MM.1S (cell line): ENCODE measurements at regions not wholly inside any gene's neighbourhood (a gene's known extent, or its start where the extent isn't known, plus 50 kb on each side); places are given as distances from the start of the nearest gene placed in this dataset.
"Not testable (repeated sequence)": the region's sequence is repeated elsewhere in the genome, so short reads cannot be mapped to it uniquely, and the experiment has no call there.

Experiments used
- DNase-seq: peaks from one replicate; pipeline ENCODE4 v3.0.0-alpha.2; 2015
- H2AFZ ChIP-seq: fragments of 300-600 bp; sonication (generic); 2 replicates; pipeline ENCODE4 v1.6.0; 2016; ENCODE audit warnings: antibody characterized with exemption, low read length
- H3F3A ChIP-seq: fragments of 300-600 bp; sonication (generic); 2 replicates; pipeline ENCODE4 v1.6.1; 2016; ENCODE audit warnings: mild to moderate bottlenecking, antibody characterized with exemption, low read length, moderate library complexity, mixed read lengths; ENCODE audit not compliant: insufficient read depth
- H3K27ac ChIP-seq: fragments of 300-600 bp; sonication (generic); 2 replicates; pipeline ENCODE4 v1.5.1; 2016; ENCODE audit warnings: mild to moderate bottlenecking, low read length
- H3K27me3 ChIP-seq: fragments of 300-600 bp; sonication (generic); replicated peaks from 2 replicates; pipeline ENCODE4 v1.6.0; 2016; ENCODE audit warnings: low read length; ENCODE audit not compliant: insufficient read depth
- H3K36me3 ChIP-seq: fragments of 300-600 bp; sonication (generic); replicated peaks from 2 replicates; pipeline ENCODE4 v1.6.1; 2016; ENCODE audit warnings: mild to moderate bottlenecking, low read length, mixed read lengths; ENCODE audit not compliant: insufficient read depth
- H3K4me1 ChIP-seq: fragments of 300-600 bp; sonication (generic); 2 replicates; pipeline ENCODE4 v1.6.1; 2016; ENCODE audit warnings: low read length, mixed read lengths
- H3K4me2 ChIP-seq: fragments of 300-600 bp; sonication (generic); 2 replicates; pipeline ENCODE4 v1.6.0; 2016; ENCODE audit warnings: low read depth, low read length
- H3K4me3 ChIP-seq: fragments of 300-600 bp; sonication (generic); 2 replicates; pipeline ENCODE4 v1.5.1; 2016; ENCODE audit warnings: low read length, mixed read lengths
- H3K79me2 ChIP-seq: fragments of 300-600 bp; sonication (generic); 2 replicates; pipeline ENCODE4 v1.6.1; 2016; ENCODE audit warnings: mixed run types, low read length, mixed read lengths
- H3K9ac ChIP-seq: fragments of 300-600 bp; sonication (generic); 2 replicates; pipeline ENCODE4 v1.6.1; 2016; ENCODE audit warnings: low read length, mixed read lengths
- H3K9me2 ChIP-seq: fragments of 300-600 bp; sonication (generic); replicated peaks from 2 replicates; pipeline ENCODE4 v1.6.1; 2016; ENCODE audit warnings: mild to moderate bottlenecking, low read length, mixed read lengths; ENCODE audit not compliant: insufficient read depth
- H3K9me3 ChIP-seq: fragments of 300-600 bp; sonication (generic); replicated peaks from 2 replicates; pipeline ENCODE4 v1.6.1; 2016; ENCODE audit warnings: mild to moderate bottlenecking, low read length, mixed read lengths; ENCODE audit not compliant: insufficient read depth
- H4K20me1 ChIP-seq: fragments of 300-600 bp; sonication (generic); 2 replicates; pipeline ENCODE4 v1.6.1; 2016; ENCODE audit warnings: mild to moderate bottlenecking, low read length, moderate library complexity, mixed read lengths; ENCODE audit not compliant: insufficient read depth
- EZH2 ChIP-seq: fragments of 300-600 bp; sonication (generic); optimal IDR thresholded peaks from 2 replicates; pipeline ENCODE3; 2017; ENCODE audit warnings: low read depth, mild to moderate bottlenecking, antibody characterized with exemption, low read length, mixed read lengths
- EZH2phosphoT487 ChIP-seq: fragments of 300-600 bp; sonication (generic); IDR thresholded peaks from 2 replicates; pipeline ENCODE4 v1.6.1; 2018; ENCODE audit warnings: antibody characterized with exemption, low read length
- TF ChIP-seq, protein P1 (sequence below): fragments of 300-600 bp; sonication (generic); IDR thresholded peaks from 2 replicates; pipeline ENCODE4 v1.5.1; 2016; ENCODE audit warnings: antibody characterized with exemption, low read length, mixed read lengths

DNA sequence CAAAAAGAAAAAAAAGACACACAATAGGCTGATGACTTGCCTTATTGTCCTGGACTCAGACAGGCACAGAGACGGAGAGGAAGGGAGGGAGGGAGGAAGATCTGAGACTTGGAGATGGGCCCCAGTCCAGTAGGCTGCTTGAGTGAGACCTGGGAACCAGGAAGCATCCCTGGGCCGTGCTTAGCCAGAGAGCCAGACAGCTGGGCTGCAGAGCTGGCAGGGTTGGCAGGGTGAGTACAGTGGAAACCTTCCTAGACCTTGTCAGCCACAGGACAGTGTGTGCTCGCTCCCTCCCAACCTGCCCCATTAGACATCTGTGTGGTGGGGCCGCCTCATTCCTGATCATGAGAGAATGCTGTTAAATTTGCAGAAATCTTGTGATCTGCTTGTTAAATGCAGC, 107.9 kb upstream of the ALDH1A3 start:
- Histone ChIP-seq H3F3A (no peaks in the 10 kb centered on the region), H3K9me3 (no peaks in the 10 kb centered on the region), H2AFZ (no peak overlapping the region), H3K36me3 (no peaks in the 10 kb centered on the region), H3K27ac (no peak overlapping the region), H3K4me1 (no peaks in the 10 kb centered on the region), H3K9me2 (no peaks in the 10 kb centered on the region), H3K4me2 (no peak overlapping the region), H3K4me3 (no peak overlapping the region), H3K27me3 (0 out of 2 replicates have a peak, but pooled peaks cover 3% of the 10 kb centered on the region), H4K20me1 (no peaks in the 10 kb centered on the region), H3K79me2 (no peaks in the 10 kb centered on the region), H3K9ac (no peak overlapping the region)
- TF ChIP-seq, protein P1, sequence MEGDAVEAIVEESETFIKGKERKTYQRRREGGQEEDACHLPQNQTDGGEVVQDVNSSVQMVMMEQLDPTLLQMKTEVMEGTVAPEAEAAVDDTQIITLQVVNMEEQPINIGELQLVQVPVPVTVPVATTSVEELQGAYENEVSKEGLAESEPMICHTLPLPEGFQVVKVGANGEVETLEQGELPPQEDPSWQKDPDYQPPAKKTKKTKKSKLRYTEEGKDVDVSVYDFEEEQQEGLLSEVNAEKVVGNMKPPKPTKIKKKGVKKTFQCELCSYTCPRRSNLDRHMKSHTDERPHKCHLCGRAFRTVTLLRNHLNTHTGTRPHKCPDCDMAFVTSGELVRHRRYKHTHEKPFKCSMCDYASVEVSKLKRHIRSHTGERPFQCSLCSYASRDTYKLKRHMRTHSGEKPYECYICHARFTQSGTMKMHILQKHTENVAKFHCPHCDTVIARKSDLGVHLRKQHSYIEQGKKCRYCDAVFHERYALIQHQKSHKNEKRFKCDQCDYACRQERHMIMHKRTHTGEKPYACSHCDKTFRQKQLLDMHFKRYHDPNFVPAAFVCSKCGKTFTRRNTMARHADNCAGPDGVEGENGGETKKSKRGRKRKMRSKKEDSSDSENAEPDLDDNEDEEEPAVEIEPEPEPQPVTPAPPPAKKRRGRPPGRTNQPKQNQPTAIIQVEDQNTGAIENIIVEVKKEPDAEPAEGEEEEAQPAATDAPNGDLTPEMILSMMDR = no peak
- TF ChIP-seq EZH2phosphoT487 (no peak), EZH2 (no peak)
- no peak for DNase-seq

DNA sequence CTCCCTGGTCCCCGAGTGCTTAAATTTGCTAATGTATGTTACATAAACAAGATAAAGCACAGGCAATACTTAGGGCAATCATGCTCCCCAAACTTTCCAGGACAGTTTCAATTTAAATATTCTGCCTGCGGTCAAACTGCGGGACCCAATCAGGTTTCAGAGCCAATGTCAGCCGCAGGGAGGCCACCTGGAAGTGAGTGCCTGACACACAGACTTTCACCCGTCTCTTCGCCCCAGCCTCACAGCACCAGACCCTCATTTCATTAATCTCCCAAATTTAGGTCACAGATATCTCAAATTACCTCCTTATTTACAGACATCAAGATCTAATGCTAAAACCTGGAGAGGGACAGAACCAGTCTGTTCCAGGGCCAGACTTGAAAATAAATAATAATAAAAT, 107.2 kb upstream of the ALDH1A3 start:
- no peak for DNase-seq
- TF ChIP-seq EZH2 (no peak), EZH2phosphoT487 (no peak)
- TF ChIP-seq, protein P1 = no peak
- no peak overlapping the region for H3K4me2 ChIP-seq

DNA sequence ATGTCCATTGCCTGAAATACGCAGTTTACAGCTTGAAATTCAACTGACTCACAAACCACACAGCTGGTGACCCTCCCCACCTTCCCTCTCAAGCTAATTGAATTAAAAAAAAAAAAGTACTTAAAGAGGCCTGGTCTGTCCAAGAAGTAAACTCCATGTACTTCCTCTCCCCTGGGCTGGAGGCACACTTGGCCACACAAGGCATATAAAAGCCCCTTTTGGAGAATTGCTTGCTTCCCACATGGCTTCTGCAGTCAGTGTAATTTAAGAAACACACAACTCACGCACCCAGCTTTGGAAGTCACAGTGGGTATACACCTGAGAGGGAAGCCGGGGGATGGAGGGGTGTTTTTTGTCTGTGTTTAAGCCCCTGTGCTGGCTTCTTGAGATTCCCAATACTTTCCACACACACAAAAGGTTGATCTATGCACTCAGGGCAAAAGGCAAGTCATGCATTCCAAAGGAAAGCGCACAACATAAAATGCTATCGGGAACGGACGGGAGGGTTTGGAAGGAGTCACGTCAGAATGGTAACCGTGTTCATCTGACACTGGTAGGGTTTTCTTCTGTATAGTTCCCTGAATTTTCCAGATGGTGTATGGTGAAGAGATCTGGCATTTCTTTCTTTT, 106.6 kb upstream of the ALDH1A3 start:
- H3K9me3 ChIP-seq = no peaks in the 10 kb centered on the region
- no peak overlapping the region for H3K27ac ChIP-seq
- no peak for DNase-seq
- TF ChIP-seq EZH2 = no peak
- no peak for TF ChIP-seq EZH2phosphoT487
- TF ChIP-seq, protein P1 = no peak
- no peaks in the 10 kb centered on the region for H3K9me2 ChIP-seq
- no peaks in the 10 kb centered on the region for H3K4me1 ChIP-seq
- no peak overlapping the region for H2AFZ ChIP-seq
- H3K4me2 ChIP-seq = no peak overlapping the region
- no peaks in the 10 kb centered on the region for H3K36me3 ChIP-seq
- no peaks in the 10 kb centered on the region for H4K20me1 ChIP-seq
- no peaks in the 10 kb centered on the region for H3F3A ChIP-seq
- no peak overlapping the region for H3K4me3 ChIP-seq
- 0 out of 2 replicates have a peak, but pooled peaks cover 3% of the 10 kb centered on the region for H3K27me3 ChIP-seq
- no peak overlapping the region for H3K9ac ChIP-seq
- no peaks in the 10 kb centered on the region for H3K79me2 ChIP-seq

More for the DNA sequence above, 107.2 kb upstream of the ALDH1A3 start:
- Histone ChIP-seq H3K4me1 (no peaks in the 10 kb centered on the region), H4K20me1 (no peaks in the 10 kb centered on the region), H3K79me2 (no peaks in the 10 kb centered on the region), H3K27me3 (0 out of 2 replicates have a peak, but pooled peaks cover 3% of the 10 kb centered on the region), H2AFZ (no peak overlapping the region), H3K27ac (no peak overlapping the region), H3K36me3 (no peaks in the 10 kb centered on the region), H3K9me2 (no peaks in the 10 kb centered on the region), H3K4me3 (no peak overlapping the region), H3K9ac (no peak overlapping the region), H3K9me3 (no peaks in the 10 kb centered on the region), H3F3A (no peaks in the 10 kb centered on the region)

DNA sequence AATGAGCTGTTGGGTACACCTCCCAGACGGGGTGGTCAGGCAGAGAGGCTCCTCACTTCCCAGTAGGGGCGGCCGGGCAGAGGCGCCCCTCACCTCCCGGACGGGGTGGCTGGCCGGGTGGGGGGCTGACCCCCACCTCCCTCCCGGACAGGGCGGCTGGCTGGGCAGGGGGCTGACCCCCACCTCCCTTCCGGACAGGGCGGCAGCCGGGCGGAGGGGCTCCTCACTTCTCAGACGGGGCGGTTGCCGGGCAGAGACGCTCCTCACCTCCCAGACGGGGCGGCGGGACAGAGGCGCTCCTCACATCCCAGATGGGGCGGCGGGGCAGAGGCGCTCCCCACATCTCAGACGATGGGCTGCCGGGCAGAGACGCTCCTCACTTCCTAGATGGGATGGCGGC, 105.6 kb upstream of the ALDH1A3 start:
- not testable (repeated sequence) for H4K20me1 ChIP-seq, H3K4me1 ChIP-seq, H3K9me3 ChIP-seq, H3K27me3 ChIP-seq, H3K4me3 ChIP-seq, H2AFZ ChIP-seq, H3F3A ChIP-seq, H3K4me2 ChIP-seq, H3K36me3 ChIP-seq, H3K79me2 ChIP-seq, H3K9me2 ChIP-seq, DNase-seq, H3K9ac ChIP-seq, H3K27ac ChIP-seq
